ENCODE measurements at regions not wholly inside any gene's neighbourhood (a gene's known extent, or its start where the extent isn't known, plus 50 kb on each side); places are given as distances from the start of the nearest gene placed in this dataset.

- no peak for DNase-seq
Measured at GRCh38 chr1:208741296-208741695, 497.1 kb upstream of the PLXNA2 start.

DNA sequence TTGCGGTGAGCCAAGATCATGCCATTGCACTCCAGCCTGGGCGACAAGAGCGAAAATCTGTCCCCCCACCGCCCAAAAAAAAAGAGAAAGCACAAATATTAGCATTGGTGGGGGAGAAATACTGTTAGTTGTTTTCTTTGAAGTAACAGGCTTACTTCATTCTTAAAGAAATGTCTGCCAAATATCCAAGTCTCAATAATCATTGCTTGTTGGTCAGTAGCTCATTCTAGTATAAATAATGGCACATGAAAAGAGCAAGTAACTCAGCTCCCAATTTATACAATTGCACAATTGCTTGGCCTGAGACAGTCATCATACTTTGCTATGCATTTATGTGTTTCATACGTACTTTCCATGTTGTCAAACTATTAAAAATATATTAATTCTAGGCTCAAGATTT, 499.2 kb upstream of the PLXNA2 start:
- no peak for DNase-seq

GRCh38 chr1:208747979-208748378, 503.8 kb upstream of the PLXNA2 start:
- DNase-seq = peak; percentile 1 to 4

DNA sequence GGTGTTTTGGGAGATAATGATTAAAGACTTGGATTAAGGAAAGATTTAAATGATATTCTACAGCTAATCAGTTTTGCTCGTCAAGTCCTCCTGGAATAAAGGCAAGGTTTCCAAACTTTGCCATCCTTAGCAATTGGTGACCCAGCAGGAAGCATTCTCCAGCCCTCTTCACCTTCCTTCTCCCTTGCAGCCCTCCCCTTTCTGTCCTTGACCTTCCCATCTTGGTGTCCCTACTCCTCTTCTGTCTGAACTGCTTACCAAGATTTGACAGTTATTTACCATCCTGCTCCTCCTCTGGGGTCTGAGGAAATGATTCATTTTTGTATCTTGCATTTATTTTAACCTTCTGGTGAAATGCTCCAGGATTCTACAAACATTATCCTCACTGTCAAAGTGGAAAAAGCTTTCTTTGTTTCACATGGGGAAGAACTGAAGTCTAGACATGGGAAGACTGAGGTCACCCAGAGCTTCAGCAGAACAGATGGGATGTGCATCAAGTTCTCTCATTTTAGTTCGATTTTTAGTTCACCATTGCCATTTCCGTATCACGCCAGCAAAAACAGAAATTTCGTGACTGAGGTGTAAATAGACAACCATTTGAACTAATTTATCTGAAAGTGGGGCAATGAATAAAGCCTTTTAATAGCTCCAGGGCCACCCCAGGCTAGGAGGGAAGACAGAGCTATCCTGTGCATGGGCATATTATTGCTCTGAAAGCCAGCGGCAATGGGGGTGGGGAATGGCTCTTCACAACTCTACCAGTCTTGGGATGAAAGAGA, 504.4 kb upstream of the PLXNA2 start:
- DNase-seq = no peak

DNA sequence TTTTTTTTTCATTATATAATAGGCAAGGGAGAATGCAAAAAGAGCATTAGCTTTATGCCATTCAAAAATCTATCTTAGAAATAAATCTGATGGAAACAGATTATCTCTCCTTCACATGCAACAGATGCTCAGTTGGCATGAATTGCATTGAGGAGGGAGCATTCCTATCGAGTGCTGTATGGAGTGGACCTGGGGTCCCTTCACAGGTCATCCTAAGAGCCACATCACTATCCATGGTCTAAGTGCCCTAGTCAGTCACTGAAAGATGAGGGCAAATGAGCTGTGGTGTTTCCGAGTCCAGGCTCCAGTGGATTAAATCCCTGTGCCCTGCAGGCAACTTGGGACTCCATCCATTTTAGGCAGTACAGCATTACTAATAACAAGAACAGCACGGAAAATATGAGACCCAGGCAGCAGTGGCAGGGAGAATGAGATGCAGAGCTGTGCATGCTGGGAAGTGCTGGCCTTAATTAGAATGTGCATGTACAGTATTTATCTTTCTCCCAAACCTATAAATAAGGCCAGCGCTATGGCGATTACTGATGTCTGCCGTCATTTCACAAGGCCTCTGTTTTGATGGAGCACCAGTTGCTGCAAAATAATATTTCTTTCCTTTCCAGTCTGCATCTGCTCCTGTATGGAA, 512.3 kb upstream of the PLXNA2 start:
- DNase-seq = no peak

GRCh38 chr1:208757846-208758245, 513.7 kb upstream of the PLXNA2 start:
- DNase-seq = no peak

- no peak for DNase-seq
Measured at GRCh38 chr1:208759255-208759654, 515.1 kb upstream of the PLXNA2 start.

- no peak for DNase-seq
Measured at GRCh38 chr1:208763971-208764370, 519.8 kb upstream of the PLXNA2 start.

DNA sequence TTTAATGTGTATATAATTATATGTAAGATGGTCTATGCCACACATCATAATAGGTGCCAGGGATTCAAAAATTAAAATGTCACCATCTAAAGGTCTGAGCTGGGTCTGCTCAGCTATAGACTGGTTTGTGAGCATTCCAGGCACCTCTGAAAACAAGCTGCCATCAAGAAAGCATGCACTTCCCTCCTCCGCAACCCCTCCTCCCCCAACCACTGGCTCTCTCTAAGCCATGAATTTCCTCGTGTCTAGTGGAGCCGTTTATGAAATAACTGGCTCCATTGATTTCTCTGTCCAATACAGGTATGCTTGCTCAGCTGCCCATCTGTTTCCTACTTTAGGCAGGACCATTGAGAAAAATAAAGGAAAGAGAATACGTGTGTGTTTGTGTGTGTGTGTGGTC, 522.6 kb upstream of the PLXNA2 start:
- DNase-seq = no peak

- no peak for DNase-seq
Measured at GRCh38 chr1:208767816-208768215, 523.6 kb upstream of the PLXNA2 start.

- no peak for DNase-seq
Measured at GRCh38 chr1:208772891-208773290, 528.7 kb upstream of the PLXNA2 start.

DNA sequence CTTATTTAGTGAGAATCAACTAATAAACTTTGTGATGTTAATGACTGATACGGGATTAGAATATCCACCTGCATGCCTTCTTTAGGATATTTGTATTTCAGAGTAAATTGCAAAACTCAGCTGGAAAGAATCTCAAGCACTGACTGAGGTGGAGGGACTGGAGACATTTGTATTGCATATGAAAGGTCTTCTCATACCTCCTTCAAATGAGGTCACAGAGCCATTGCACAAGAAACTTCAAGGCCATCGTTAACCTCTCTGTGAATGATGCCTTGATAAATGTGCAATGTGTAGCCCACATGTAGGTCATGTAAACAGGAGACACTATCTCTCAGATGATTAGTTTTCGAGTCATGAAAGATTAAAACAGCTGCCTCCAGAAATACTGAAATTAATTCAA, 531.7 kb upstream of the PLXNA2 start:
- DNase-seq = no peak

DNA sequence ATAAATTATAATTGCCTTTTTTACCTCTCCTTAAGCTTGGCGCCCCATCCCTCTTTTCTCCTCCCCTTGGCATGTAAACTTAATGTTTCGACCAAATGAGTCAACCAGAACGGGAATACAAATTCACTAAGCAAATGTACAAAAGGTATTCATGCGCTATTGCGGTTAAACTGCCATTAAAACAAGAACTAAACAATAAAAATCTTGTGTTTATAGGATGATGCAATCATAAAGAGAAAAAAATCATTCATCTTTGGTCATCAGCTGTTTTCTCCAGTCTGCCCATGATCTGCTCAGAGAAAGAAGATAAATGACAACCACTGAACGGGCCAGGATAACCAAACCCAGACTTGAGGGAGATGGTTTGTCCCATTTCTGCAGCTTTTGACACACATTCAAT, 534.2 kb upstream of the PLXNA2 start:
- DNase-seq = no peak

DNA sequence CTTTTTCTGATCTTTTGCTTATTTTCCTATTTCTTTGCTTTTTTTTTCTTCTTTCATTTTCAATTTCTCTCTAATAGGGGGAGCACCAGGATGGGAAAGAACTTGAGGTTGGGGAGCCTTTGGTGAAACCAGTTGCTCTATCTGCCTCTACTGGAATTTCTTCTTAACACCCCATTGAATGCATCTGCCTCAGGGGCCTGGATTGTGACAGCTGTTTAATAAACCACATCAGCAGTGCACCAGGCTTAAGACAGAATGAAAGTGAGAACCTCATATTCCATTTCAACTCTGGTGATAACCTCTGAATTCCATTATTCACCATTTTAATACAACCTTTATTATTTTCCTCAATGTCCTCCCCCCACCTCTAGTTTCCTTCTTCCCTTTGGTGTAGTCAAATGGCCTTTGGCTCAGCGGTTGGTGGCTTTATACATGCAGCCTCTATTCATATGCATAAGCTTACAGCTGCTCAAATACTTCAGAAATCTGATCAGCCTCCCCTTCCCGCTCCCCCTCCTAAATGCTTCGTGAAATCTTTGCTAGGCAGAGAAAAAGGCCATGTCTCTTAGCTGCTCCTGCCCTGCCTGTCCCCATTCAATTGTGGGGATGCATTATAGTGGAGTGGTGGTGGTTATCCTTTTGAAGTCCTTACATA, 537.3 kb upstream of the PLXNA2 start:
- peak; percentile 21 to 67 for DNase-seq

- DNase-seq = no peak
Measured at GRCh38 chr1:208782186-208782585, 538.0 kb upstream of the PLXNA2 start.

GRCh38 chr1:208785629-208786028, 541.4 kb upstream of the PLXNA2 start:
- no peak for DNase-seq

DNA sequence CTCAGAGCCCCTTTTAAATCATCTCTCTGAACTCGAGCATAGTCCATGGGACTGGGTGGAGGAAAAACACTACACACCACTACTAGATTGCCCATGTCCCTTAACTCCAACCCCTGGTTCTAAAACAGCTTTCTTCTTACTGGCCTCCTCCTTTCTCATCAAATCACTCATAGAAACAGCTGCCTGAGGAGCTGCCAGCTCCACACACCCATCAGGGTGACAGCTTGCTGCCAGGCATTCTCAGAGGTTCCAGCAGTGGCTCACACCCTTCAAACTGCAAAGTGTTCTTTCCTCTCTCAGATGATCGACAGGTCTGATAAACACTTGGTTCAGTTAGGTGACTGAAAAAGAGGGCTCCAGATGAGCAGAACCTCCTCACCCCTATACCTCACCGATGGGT, 543.0 kb upstream of the PLXNA2 start:
- no peak for DNase-seq

DNA sequence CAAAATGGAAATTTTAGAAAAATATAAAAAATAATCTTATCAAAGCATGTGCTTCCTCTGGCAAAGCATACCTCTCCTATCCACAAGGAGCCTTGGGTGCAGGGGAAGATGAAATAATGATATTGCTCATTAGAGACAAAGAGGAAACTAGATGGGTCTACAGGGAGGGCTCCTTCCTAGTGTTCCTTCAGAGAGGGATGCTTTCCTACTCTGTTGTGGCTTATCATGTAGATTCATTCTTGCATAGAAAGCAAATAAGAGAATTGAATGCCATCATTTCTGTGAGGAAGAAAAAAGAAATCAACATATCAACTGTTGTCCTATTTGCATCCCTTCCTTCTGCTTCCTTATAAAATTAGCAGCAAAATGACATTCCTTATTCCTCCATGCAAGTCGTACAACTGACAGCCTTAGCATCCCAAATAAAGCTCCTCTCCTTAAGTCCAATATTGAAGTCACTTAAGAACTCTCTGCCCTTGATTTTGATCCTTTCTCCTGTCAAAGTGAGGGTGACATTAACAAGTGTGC, 543.9 kb upstream of the PLXNA2 start:
- DNase-seq = no peak

GRCh38 chr1:208791456-208791855, 547.3 kb upstream of the PLXNA2 start:
- no peak for DNase-seq

DNA sequence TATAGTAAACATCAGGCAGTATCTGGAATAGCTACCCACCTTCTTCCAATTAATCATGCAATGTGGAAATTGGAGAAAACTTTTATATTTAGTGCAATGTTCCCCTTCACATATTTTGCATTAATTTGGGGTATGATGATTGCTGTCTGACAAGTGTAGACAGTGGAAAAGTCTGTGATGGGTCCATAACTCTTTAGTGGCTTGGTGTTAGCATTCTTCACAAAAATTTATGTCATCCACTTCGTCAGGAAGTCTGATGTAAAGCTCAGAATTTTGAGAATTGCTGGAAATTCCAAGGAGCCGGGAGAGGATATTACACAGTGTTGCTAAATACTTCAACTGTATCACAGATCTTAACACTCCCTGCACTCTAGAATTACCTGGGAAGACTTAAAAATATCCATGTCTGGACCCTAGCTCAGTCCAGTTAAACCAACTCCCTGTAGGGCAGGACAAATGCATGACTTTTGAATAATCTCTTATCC, 549.7 kb upstream of the PLXNA2 start:
- no peak for DNase-seq

DNA sequence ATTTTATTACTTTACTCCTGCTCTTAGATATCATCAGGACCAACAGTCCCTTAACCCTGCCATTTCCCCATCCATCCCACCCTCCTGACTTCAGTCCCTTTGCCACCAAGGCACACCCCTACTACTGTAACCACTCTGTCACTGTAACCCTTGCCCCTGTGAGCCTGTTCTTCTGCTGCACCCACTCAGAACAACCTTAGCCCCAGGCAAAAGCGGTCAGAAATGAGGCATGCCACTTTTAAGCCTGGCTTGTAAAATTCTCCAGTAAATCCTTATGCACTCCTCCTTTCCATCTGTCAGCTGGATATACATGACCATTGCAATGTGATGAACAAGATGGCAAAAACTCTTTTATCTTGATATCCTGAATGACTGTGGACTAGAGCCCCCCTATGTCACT, 555.0 kb upstream of the PLXNA2 start:
- no peak for DNase-seq

GRCh38 chr1:208803011-208803811, 559.0 kb upstream of the PLXNA2 start:
- no peak for DNase-seq

Data from NCI-H526 (cell line).